ENCODE measurements at regions not wholly inside any gene's neighbourhood (a gene's known extent, or its start where the extent isn't known, plus 50 kb on each side); places are given as distances from the start of the nearest gene placed in this dataset.
"Not testable (repeated sequence)": the region's sequence is repeated elsewhere in the genome, so short reads cannot be mapped to it uniquely, and the experiment has no call there.

GRCh38 chr18:34352385-34353163 is 127.9 kb upstream of the NOL4 start:
- peak in 1 of 2 experiments; percentile 47 for DNase-seq

GRCh38 chr18:34354351-34354750 is 129.6 kb upstream of the NOL4 start:
- no peak for DNase-seq

GRCh38 chr18:34357944-34358580 is 133.3 kb upstream of the NOL4 start:
- DNase-seq, result no peak

- no peak for DNase-seq
Measured at GRCh38 chr18:34358923-34359322, 134.2 kb upstream of the NOL4 start.

DNA sequence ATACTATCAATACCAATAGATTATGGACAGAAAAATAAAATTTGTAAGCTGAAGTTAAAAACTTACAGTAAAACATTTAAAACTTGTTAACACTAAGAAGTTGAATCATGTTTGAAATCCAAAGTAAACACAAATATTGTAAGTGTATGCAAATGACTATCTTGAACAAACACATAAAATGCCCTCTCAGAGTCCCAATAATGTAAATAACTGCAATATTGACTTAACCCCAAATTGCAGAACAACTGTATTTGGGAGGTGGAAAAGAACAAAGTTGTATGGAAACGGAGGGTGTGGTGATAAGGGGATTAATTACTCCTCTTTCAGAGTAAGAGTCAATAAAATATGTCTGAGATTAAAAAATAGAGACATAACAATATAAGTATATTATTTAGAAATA is 140.0 kb upstream of the NOL4 start:
- no peak for DNase-seq

- DNase-seq, result no peak
Measured at GRCh38 chr18:34370704-34371395, 146.1 kb upstream of the NOL4 start.

- DNase-seq, result no peak
Measured at GRCh38 chr18:34380326-34380725, 155.6 kb upstream of the NOL4 start.

- DNase-seq, result no peak
Measured at GRCh38 chr18:34385311-34385710, 160.6 kb upstream of the NOL4 start.

- no peak for DNase-seq
Measured at GRCh38 chr18:34386803-34387202, 162.1 kb upstream of the NOL4 start.

DNA sequence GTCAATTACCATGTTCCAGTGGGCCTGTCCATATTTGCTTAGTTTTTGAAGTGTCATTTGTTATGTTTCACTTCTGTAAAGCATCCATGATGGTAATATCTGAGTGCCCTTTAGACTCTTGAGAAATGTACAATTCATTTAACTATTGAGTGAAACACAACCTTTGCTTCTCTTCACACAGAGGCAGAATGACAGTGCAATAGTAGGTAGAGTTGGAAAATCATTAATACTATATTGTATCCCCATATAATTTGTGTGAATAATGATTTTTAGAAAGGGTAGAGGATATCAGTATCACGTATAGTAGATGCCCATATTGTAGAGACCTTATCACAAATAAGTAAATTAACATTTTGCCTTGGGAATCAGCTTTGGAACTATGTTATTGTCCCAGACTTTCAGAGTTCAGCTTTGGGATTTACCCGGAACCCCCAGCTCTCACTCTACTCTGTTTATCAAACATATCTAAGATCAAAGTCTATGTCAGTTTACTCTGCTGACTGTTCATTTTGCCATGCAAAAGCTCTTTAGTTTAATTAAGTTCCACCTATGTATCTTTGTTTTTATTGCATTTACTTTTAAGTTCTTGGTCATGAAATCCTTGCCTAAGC is 172.7 kb upstream of the NOL4 start:
- DNase-seq, result no peak

GRCh38 chr18:34399892-34400291 is 175.2 kb upstream of the NOL4 start:
- no peak for DNase-seq

DNA sequence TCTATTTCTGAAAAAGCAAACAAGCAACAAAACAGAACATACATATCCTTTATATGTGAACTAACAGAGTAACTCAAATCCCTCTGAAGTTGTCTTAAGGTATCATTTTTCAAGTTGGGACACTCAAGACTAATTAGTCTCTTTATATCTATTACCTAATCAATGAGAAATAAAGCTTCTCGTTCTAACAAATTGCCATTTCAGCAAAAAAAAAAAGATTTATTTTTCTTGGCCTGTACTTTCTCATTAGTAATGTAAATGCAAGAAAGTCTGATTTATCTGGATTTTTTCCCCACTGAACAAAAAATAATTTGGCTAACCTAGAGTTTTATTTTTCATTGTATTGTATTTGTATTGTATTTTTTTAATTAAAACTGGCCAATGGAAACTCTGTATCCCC is 176.1 kb upstream of the NOL4 start:
- no peak for DNase-seq

GRCh38 chr18:34401775-34402174 is 177.1 kb upstream of the NOL4 start:
- DNase-seq, result no peak

DNA sequence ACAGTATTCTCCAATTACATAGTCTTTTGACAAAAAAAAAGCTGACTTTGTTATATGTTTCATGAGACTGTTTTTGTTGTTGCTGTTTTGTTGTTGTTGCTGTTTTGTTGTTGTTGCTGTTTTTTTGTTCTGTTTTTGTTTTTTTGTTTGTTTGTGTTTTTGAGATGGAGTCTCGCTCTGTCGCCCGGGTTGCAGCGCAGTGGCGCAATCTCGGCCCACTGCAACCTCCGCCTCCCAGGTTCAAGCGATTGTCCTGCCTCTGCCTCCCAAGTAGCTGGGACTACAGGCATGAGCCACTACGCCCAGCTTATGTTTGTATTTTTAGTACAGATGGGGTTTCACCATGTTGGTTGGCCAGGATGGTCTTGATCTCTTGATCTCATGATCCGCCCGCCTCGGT is 182.8 kb upstream of the NOL4 start:
- not testable (repeated sequence) for DNase-seq

- no peak for DNase-seq
Measured at GRCh38 chr18:34411952-34412351, 187.2 kb upstream of the NOL4 start.

DNA sequence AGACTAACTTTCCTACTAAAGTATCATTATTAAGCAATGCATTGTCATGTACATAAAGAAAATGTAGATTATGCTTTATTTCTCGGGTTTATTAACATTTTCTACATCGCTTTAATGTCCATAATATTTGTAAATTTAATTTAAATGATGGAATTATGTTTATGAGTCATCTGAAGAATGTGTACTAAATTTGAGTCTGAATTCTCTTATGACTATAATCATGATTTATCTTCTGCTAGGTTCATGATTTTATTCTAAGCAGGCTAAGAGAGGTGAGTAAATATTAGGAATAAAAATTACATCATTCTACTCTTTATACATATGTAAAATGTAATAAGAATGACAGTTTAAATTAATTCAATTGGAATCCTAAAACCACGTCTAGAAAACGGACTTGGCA is 206.3 kb upstream of the NOL4 start:
- no peak for DNase-seq

GRCh38 chr18:34444622-34445021 is 219.9 kb upstream of the NOL4 start:
- DNase-seq, result no peak

- no peak for DNase-seq
Measured at GRCh38 chr18:34448662-34449061, 223.9 kb upstream of the NOL4 start.

DNA sequence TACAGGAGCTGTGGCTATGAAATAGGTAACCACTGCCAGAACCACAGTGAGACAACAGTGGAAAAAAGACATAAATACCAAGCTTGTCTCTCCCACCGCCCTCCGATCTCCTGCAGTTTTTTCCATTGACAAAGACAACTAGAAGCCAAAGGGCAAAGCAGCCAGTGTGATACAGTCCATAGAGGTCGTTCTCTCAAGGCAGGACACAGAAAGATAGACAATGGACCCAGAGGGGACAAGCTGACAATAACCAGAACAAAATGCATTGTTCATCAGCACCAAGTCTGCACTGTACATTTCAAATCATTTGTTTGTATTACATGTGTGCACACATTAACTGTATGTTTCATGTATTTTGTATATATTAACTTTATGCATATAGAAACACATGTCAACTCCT is 233.0 kb upstream of the NOL4 start:
- DNase-seq, result no peak

DNA sequence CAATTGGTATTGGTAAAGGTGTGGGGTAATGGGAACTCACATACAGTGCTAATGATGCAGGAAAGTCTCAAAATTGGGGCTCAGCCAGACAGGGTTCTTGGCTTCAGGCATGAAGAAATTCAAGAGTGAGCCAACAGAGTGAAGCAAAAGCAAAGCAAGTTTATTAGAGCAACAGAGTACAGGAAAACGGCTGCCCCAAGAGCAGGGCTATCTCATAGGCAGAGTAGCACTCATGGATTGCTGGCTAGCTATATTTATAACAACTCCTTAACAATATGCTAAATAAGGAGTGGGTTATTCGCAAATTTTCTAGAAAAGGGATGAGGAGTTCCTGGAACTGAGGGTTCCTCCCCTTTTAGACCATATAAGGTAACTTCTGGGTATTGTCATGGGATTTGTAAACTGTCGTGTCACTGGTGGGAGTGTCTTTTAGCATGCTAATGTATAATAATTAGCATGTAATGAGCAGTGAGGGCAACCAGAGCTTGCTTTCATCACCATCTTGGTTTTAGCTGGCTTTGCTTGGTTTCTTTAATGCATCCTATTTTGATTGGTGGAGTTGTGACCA is 233.8 kb upstream of the NOL4 start:
- DNase-seq, result no peak

DNA sequence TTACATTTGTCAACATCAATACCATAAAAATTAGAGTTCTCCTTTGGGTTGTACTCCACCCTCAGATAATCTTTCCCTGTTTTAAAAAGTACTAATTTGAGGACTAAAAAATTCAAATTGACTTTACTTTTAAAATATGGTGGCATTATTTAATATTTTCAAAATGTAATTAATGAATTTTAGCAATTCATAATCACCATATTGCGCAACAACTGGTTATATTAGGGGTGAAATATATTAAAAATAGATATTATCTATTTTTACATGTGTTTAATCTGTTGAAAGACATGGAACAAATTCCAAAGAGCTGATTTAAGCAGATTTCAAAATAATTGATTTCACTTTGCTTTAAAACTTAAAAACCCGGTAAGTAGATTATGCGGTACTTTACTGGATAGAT is 236.6 kb upstream of the NOL4 start:
- DNase-seq, result no peak

DNA sequence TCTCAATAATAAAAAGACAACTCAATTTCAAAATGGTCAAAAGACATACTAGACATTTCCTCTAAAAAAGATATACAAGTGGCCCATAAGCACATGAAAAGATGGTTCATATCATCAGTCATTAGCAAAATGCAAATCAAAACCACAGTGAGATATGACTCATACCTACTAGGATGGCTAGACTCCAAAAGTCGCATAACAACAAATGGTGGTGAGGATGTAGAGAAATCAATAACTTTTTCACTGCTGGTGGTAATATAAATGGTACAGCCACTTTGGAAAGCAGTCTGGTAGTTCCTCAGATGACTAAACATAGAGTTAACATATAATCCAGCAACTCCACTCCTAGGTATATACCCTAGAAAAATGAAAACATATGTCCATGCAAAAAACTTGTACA is 242.3 kb upstream of the NOL4 start:
- no peak for DNase-seq

GRCh38 chr18:34480162-34480700 is 229.9 kb upstream of the DTNA start:
- no peak for DNase-seq

Data from NCI-H524 (cell line).